GM21576 (cell line): ENCODE measurements at regions not wholly inside any gene's neighbourhood (a gene's known extent, or its start where the extent isn't known, plus 50 kb on each side); places are given as distances from the start of the nearest gene placed in this dataset.

Source experiments
- ATAC-seq: cut with Tn5 transposase; IDR thresholded peaks from one replicate; pipeline ENCODE4 v1.9.1; 2021; ENCODE audit warnings: mild to moderate bottlenecking, moderate library complexity; ENCODE audit not compliant: unreplicated experiment

DNA sequence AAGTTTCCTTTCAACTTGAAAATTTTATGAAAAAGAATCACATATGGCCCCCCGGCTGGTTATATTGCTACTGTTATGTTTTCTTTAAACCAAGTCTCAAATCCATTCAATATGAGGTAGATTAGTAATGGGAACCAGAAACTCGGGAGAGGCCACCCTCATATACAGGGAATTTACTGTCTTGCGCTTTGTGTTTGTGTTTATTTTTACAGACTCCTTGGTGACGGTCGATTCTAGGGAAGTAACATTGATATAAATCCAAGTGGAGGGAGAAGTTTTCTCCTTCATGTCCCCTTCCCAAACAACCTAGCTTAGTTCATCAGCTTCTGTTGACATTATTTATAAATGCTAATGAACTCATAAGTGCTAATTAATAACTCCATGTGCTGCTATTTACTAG is 163.5 kb upstream of the LMO4 start:
- ATAC-seq, result no peak

- no peak for ATAC-seq
Measured at GRCh38 chr1:87167157-87167789, 161.4 kb upstream of the LMO4 start.

DNA sequence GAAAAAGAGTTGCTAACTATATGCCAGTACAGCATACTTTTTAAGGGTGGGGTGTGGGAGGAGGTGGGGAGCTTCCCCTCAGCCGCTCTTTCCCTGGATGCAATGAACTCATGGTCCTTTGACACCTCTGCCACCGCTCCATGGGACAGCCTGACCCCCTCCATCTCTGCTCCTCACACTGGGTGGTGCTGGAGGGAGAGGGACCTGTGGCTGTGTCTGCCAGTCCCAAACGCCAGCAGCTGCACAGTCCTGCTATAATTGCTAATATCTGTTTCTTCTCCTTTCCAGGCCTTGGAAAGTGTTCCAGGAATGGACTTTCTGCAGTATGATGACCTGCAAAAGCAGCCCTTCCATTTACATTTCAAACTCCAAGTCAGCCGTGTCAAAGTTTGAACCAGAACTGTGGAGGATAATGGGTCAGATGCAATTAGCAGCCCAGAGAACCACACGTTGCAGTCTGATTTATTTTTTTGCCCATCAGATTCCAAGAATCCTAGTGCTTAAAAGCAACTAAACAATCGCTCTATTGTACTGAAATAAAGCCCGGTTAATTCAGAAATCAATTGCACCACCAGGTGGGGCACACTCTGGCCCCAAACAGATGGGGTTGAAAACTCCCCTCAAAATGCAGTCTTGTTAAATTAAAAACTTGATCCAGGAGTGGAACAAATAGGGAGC is 160.7 kb upstream of the LMO4 start:
- no peak for ATAC-seq

GRCh38 chr1:87169263-87169910 is 159.3 kb upstream of the LMO4 start:
- ATAC-seq, result no peak

DNA sequence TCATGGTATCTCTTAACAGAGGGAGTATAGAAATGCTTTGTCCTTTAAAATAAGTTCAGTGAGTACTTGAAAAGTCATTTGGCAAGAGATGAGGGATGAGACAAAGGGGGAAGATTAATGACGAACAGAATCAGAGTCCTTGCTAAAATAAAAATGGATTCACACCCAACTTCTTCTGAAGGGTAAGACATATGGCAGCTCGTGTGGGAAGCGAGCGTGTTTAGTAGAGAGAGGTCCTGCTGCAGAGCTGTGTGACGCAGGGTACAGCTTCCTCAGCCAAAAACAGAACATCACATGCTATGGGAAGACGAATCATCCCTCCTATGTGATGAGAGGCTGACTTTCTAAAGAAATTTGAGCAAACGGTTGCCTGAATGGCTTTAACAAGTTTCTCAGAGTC is 158.5 kb upstream of the LMO4 start:
- no peak for ATAC-seq

GRCh38 chr1:87170931-87171598 is 157.6 kb upstream of the LMO4 start:
- ATAC-seq, result no peak

- no peak for ATAC-seq
Measured at GRCh38 chr1:87173231-87173630, 155.4 kb upstream of the LMO4 start.

DNA sequence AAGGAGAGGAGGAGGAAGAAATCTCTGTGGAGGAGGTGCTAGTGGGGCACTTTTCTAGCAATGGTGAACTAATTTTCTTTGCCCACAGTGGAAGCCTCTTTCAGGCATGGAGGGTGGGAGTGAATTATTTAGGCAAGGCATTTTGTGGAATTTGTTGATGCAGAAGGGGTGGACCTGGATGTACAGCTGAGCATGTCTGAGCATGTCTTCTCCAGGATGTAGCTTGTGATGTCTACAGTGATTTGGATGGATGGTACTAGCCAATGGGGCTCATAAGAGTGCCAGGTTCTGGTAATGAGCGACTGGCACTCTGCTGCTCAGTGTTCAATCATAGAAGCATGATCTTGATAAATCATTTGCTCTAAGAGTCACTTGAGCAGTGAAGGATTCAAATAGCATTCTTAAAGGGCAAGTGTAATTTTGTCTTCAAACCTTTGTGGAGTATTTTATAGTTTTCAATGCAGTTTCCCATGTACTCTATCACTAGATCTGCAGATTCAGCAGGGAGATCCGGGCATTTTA is 153.9 kb upstream of the LMO4 start:
- no peak for ATAC-seq

DNA sequence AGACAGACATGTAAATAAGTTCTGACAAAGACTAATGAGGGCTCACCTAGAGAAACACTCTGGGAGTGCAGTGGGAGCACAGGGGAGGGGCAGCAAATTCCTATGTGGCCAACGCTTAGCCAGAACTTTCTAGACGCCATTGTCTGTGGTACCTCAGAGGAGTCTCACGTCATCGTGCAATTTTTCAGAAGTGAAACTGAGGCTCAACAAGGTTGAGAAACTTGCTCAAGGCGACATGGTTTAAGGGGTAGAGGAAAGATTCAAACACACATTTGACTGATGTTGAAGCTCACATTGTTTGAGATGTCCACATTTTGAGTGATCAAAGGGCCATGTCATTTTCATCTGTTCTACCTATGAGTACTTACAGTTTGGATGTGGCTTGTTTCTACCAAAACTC is 152.6 kb upstream of the LMO4 start:
- no peak for ATAC-seq

GRCh38 chr1:87176514-87176913 is 152.2 kb upstream of the LMO4 start:
- no peak for ATAC-seq

DNA sequence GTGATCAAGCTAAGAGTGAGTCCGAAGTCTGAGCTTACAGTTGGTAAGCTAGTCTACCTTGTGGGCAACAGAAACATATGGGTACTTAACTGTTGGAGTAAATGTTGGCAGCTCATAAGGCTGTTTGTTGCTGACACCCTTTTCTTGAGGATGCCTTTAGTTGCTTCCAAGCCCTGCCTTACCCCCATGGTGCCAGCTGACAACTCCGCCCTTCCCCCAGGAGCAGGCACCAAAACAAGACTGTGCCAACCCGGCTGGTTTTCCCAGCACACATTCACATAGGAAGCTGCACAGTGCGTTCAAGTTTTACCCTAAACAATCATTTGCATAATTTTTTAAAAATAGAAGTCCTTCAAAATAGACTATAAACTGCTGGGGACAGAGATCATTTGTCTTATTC is 150.2 kb upstream of the LMO4 start:
- ATAC-seq, result no peak

DNA sequence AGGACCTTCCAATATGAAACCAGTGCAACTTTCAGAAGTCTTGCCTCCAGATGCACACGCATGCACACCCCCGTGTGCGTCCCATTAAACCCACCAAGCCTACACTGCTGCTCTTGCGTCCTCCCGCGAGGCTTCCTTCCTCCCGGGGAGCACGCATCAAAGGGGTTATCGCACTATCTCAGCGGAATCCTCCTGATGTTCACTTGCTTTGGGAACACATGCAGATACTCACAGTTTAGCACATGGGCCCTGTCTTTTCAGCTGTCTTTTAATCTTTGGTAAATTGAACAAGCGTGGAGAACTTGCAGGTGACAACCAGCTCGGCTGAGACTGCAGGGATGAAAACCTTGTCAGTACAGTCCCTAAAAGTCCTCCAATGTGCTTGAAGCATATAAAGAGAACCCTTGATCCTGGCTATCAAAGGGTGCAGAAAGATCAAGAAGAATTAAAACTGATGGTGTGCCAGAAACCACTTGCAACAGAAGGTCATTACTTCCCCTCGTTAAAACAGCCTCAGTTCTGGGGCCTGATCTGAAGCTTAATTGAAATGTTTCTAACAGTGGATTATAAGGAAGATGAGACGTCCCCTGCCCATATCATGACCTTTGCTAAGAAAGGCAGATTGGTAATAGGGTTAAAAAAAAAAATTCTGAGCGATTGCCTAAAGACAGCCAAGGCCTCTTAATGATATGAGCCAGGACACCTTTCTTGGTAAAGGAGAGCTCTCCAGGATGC is 149.4 kb upstream of the LMO4 start:
- no peak for ATAC-seq

- no peak for ATAC-seq
Measured at GRCh38 chr1:87179851-87180519, 148.7 kb upstream of the LMO4 start.

GRCh38 chr1:87180682-87181081 is 148.0 kb upstream of the LMO4 start:
- ATAC-seq, result no peak

DNA sequence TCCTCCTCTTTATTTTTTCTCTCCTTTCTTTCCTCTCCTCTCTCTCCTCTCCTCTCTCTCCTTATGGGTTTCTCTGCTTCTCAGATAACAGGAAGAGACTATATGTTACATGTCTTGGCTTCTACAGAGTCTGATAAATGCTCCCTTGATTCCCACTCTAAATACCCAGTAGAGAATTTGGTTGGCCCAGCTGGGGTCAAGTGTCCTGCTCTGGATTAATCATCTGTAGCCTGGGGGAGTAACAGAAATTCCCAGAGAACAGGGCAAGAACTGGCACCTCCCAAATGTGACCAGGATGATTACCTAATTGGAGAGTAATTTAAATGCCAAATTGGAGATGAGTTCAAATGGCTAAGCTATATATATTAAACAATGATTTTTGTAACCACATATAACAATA is 146.1 kb upstream of the LMO4 start:
- no peak for ATAC-seq

DNA sequence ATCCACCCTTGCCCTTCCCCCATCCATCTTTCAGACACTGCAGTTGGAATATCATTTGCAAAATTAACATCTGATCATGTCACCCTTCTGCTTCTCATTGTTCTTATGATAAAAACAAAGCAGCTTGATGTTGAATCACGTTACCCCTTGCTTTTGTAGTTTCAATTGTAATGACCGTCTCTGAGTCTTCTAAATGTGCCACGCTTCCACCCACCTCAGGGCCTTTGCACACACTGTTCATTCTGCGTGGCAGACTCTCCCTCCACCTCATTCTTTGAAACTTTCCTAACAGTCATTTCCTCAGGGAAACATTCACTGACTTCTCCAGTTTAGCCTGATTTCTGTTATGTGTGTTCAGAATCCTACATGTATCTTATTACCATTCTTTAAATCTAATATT is 143.6 kb upstream of the LMO4 start:
- ATAC-seq, result no peak

GRCh38 chr1:87186346-87186745 is 142.3 kb upstream of the LMO4 start:
- ATAC-seq, result no peak

DNA sequence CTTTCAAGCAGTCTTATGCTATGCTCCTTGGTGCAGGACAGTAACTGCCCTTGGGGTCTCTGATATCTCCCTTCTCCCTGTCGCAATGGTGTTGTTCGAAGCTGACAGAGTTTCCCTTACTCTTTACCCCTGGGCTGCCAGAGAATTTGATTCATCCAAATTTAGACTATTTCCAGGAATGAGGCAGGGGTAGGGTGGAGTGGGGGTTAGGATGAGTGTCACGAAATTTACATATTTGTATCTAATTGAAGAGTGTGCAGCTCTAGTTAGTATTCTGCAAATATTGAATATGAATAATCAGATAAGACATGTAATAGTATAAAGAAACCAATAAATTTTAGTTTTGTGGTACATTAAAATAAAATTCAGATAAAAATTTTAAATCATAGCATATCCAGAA is 140.0 kb upstream of the LMO4 start:
- no peak for ATAC-seq

GRCh38 chr1:87190402-87190801 is 138.3 kb upstream of the LMO4 start:
- no peak for ATAC-seq

DNA sequence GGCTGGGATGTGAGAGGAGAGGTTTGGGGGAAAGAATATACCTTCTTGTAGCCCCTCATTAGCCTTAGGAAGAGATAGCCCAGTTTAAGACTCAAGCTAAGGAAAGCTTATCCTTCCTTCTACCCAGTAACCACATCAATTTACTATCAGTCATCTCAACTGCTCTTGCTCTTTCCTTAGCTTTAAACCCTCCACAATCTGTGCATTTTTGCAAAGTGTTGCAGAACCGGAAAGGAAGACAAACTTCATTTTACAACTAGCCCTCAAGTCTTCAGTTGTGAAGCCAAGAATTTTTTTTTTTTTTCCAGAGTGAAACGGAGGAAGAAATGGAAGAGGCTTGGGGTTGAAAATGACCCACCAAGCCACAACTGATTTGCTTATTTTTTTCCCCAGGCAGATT is 137.0 kb upstream of the LMO4 start:
- no peak for ATAC-seq
